COR-L47 (cell line): ENCODE measurements at regions not wholly inside any gene's neighbourhood (a gene's known extent, or its start where the extent isn't known, plus 50 kb on each side); places are given as distances from the start of the nearest gene placed in this dataset.

Experiments
- DNase-seq: peaks from one replicate; lab custom pipeline; 2025; lab: John Stamatoyannopoulos, UW

GRCh38 chr10:105538874-105539273 is 897.8 kb downstream of the SORCS3 start:
- DNase-seq, result no peak

- no peak for DNase-seq
These were observed 894.4 kb downstream of the SORCS3 start for GRCh38 chr10:105535478-105535877.

GRCh38 chr10:105534086-105534485 is 893.0 kb downstream of the SORCS3 start:
- no peak for DNase-seq

- DNase-seq, result no peak
These were observed 875.4 kb downstream of the SORCS3 start for GRCh38 chr10:105516511-105516910.

GRCh38 chr10:105514106-105514505 is 873.0 kb downstream of the SORCS3 start:
- DNase-seq, result no peak

- DNase-seq, result no peak
These were observed 868.4 kb downstream of the SORCS3 start for GRCh38 chr10:105509517-105509916.

GRCh38 chr10:105506262-105506661 is 865.2 kb downstream of the SORCS3 start:
- no peak for DNase-seq

GRCh38 chr10:105503714-105504113 is 862.6 kb downstream of the SORCS3 start:
- no peak for DNase-seq

GRCh38 chr10:105502058-105502457 is 861.0 kb downstream of the SORCS3 start:
- no peak for DNase-seq

- no peak for DNase-seq
These were observed 853.9 kb downstream of the SORCS3 start for GRCh38 chr10:105494944-105495343.

- DNase-seq, result no peak
These were observed 853.2 kb downstream of the SORCS3 start for GRCh38 chr10:105494303-105494702.

GRCh38 chr10:105473170-105473569 is 832.1 kb downstream of the SORCS3 start:
- no peak for DNase-seq

- no peak for DNase-seq
These were observed 827.7 kb downstream of the SORCS3 start for GRCh38 chr10:105468759-105469158.

- no peak for DNase-seq
These were observed 825.4 kb downstream of the SORCS3 start for GRCh38 chr10:105466521-105466920.

GRCh38 chr10:105434970-105435369 is 793.9 kb downstream of the SORCS3 start:
- DNase-seq, result no peak

GRCh38 chr10:105413997-105414396 is 772.9 kb downstream of the SORCS3 start:
- DNase-seq, result no peak

- no peak for DNase-seq
These were observed 768.3 kb downstream of the SORCS3 start for GRCh38 chr10:105409370-105409769.

GRCh38 chr10:105406488-105406887 is 765.4 kb downstream of the SORCS3 start:
- DNase-seq, result no peak

GRCh38 chr10:105398202-105398601 is 757.1 kb downstream of the SORCS3 start:
- DNase-seq, result no peak

- DNase-seq, result no peak
These were observed 750.7 kb downstream of the SORCS3 start for GRCh38 chr10:105391670-105392351.

- no peak for DNase-seq
These were observed 746.9 kb downstream of the SORCS3 start for GRCh38 chr10:105387971-105388370.

- no peak for DNase-seq
These were observed 742.9 kb downstream of the SORCS3 start for GRCh38 chr10:105383978-105384377.

GRCh38 chr10:105370692-105371091 is 729.6 kb downstream of the SORCS3 start:
- DNase-seq, result no peak

- no peak for DNase-seq
These were observed 718.6 kb downstream of the SORCS3 start for GRCh38 chr10:105359708-105360107.
